Peyer's patch (tissue), 4 donors: ENCODE measurements at regions not wholly inside any gene's neighbourhood (a gene's known extent, or its start where the extent isn't known, plus 50 kb on each side); places are given as distances from the start of the nearest gene placed in this dataset.
A peak's percentile ranks its signal among the peaks of the same experiment; 100 is the strongest.

Experiments used
- DNase-seq, 3 donors: peaks; one replicate each; pipeline ENCODE4 v3.0.0-alpha.2; 2017 to 2019
- H3K27ac ChIP-seq, 4 donors: fragments of 200-600 bp; sonication (generic); one replicate each; pipeline ENCODE4 v1.5.1; 2016 to 2019
- H3K27me3 ChIP-seq, 2 donors: fragments of 200-600 bp; sonication (generic); one replicate each; pipeline ENCODE4 v1.5.1; 2019
- H3K36me3 ChIP-seq, 3 donors: fragments of 200-600 bp; sonication (generic); one replicate each; pipeline ENCODE4 v1.5.1; 2016 to 2019
- H3K4me1 ChIP-seq, 4 donors: fragments of 200-600 bp; sonication (generic); one replicate each; pipeline ENCODE4 v1.5.1; 2016 to 2019
- H3K4me3 ChIP-seq, 4 donors: fragments of 200-600 bp; sonication (generic); 1 replicate in 3 of 4; 2 replicates in 1 of 4; pipeline ENCODE4 v1.5.1; 2016 to 2019; ENCODE audit warnings: mild to moderate bottlenecking in 1 of 4
- H3K9me3 ChIP-seq, 4 donors: fragments of 200-600 bp; sonication (generic); one replicate each; pipeline ENCODE4 v1.5.1; 2016 to 2019; ENCODE audit warnings: mild to moderate bottlenecking in 1 of 4
- CTCF ChIP-seq, 6 experiments: fragments of 450-650 bp in 4 of 6; fragments of 200-600 bp in 2 of 6; sonication (generic) in 1 of 6; IDR thresholded peaks; one replicate each; pipeline ENCODE4 v1.5.1; 2017 to 2019; ENCODE audit warnings: antibody characterized with exemption in 6 of 6, mild to moderate bottlenecking in 3 of 6, moderate library complexity in 1 of 6
- POLR2A ChIP-seq, 2 donors: fragments of 450-650 bp; IDR thresholded peaks; one replicate each; pipeline ENCODE4 v1.5.1; 2017; ENCODE audit warnings: antibody characterized with exemption in 2 of 2, mild to moderate bottlenecking in 2 of 2, moderate library complexity in 2 of 2

- no peak overlapping the region for H3K27ac ChIP-seq
- H3K36me3 ChIP-seq: no peaks in the 10 kb centered on the region
- DNase-seq: peak in 1 of 3 donors; percentile 57
- H3K4me3 ChIP-seq: no peak overlapping the region
- H3K9me3 ChIP-seq: no peaks in the 10 kb centered on the region
- H3K4me1 ChIP-seq: no peaks in the 10 kb centered on the region
- H3K27me3 ChIP-seq: no peaks in the 10 kb centered on the region
- no peak for TF ChIP-seq CTCF (IDR thresholded peaks at IDR 0.05)
- TF ChIP-seq POLR2A (IDR thresholded peaks at IDR 0.05): no peak
Measured at GRCh38 chr6:48809700-48810099, 653.4 kb downstream of the MMUT start.

- H3K27ac ChIP-seq: no peak overlapping the region
- DNase-seq: no peak
- no peaks in the 10 kb centered on the region for H3K9me3 ChIP-seq
- no peaks in the 10 kb centered on the region for H3K27me3 ChIP-seq
- H3K36me3 ChIP-seq: no peaks in the 10 kb centered on the region
- TF ChIP-seq CTCF (IDR thresholded peaks at IDR 0.05): no peak
- no peak for TF ChIP-seq POLR2A (IDR thresholded peaks at IDR 0.05)
- H3K4me3 ChIP-seq: no peak overlapping the region
- H3K4me1 ChIP-seq: no peaks in the 10 kb centered on the region
Measured at GRCh38 chr6:48809245-48809644, 653.8 kb downstream of the MMUT start.

GRCh38 chr6:48798296-48798695 is 664.8 kb downstream of the MMUT start:
- Histone ChIP-seq H3K4me1 (no peaks in the 10 kb centered on the region), H3K27ac (no peak overlapping the region), H3K4me3 (no peak overlapping the region), H3K36me3 (no peaks in the 10 kb centered on the region), H3K27me3 (no peaks in the 10 kb centered on the region), H3K9me3 (no peaks in the 10 kb centered on the region)
- no peak for DNase-seq
- TF ChIP-seq POLR2A (IDR thresholded peaks at IDR 0.05): no peak

GRCh38 chr6:48782225-48782624 is 671.2 kb upstream of the PTCHD4 start:
- Histone ChIP-seq H3K27me3 (no peaks in the 10 kb centered on the region), H3K9me3 (no peaks in the 10 kb centered on the region), H3K4me1 (no peaks in the 10 kb centered on the region), H3K4me3 (no peak overlapping the region), H3K27ac (no peak overlapping the region), H3K36me3 (no peaks in the 10 kb centered on the region)
- DNase-seq: no peak
- TF ChIP-seq CTCF (IDR thresholded peaks at IDR 0.05) (no peak), POLR2A (IDR thresholded peaks at IDR 0.05) (no peak)

- Histone ChIP-seq H3K9me3 (no peaks in the 10 kb centered on the region), H3K27me3 (no peaks in the 10 kb centered on the region), H3K27ac (no peak overlapping the region), H3K36me3 (no peaks in the 10 kb centered on the region), H3K4me1 (no peaks in the 10 kb centered on the region), H3K4me3 (no peak overlapping the region)
- no peak for DNase-seq
- TF ChIP-seq POLR2A (IDR thresholded peaks at IDR 0.05): no peak
- no peak for TF ChIP-seq CTCF (IDR thresholded peaks at IDR 0.05)
Measured at GRCh38 chr6:48777411-48777810, 666.4 kb upstream of the PTCHD4 start.

- Histone ChIP-seq H3K9me3 (no peaks in the 10 kb centered on the region), H3K4me3 (no peak overlapping the region), H3K36me3 (no peaks in the 10 kb centered on the region), H3K27me3 (no peaks in the 10 kb centered on the region), H3K27ac (no peak overlapping the region), H3K4me1 (no peaks in the 10 kb centered on the region)
- no peak for DNase-seq
- TF ChIP-seq POLR2A (IDR thresholded peaks at IDR 0.05) (no peak), CTCF (IDR thresholded peaks at IDR 0.05) (no peak)
Measured at GRCh38 chr6:48775157-48775556, 664.2 kb upstream of the PTCHD4 start.
